Bronchial epithelial cell (primary cell): ENCODE measurements at regions not wholly inside any gene's neighbourhood (a gene's known extent, or its start where the extent isn't known, plus 50 kb on each side); places are given as distances from the start of the nearest gene placed in this dataset.

Experiments used
- DNase-seq: peaks from one replicate; pipeline ENCODE4 v3.0.0-alpha.2; 2010; ENCODE audit warnings: low read depth
- FAIRE-seq: peaks from 2 replicates; lab custom pipeline; 2011; peaks lifted over from hg19 to GRCh38; lab: Jason Lieb, UNC
- H3K27me3 ChIP-seq: 2 replicates; pipeline ENCODE4 v1.5.1; 2011; ENCODE audit warnings: low read length; ENCODE audit not compliant: control insufficient read depth, insufficient read depth
- H3K36me3 ChIP-seq: 2 replicates; pipeline ENCODE4 v1.5.1; 2011; ENCODE audit warnings: low read length; ENCODE audit not compliant: control insufficient read depth, insufficient read depth
- H3K4me3 ChIP-seq: 2 replicates; pipeline ENCODE4 v1.5.1; 2011; ENCODE audit warnings: mild to moderate bottlenecking, low read depth, low read length, control low read depth
- CTCF ChIP-seq: IDR thresholded peaks from 2 replicates; pipeline ENCODE4 v1.5.1; 2011; ENCODE audit warnings: mild to moderate bottlenecking, moderate library complexity, low read length, control low read depth, inconsistent platforms; ENCODE audit not compliant: insufficient read depth, severe bottlenecking

GRCh38 chr5:15037247-15037908, 165.8 kb upstream of the ANKH start:
- FAIRE-seq (no peak), DNase-seq (no peak)
- no peaks in the 10 kb centered on the region for H3K36me3 ChIP-seq
- no peaks in the 10 kb centered on the region for H3K27me3 ChIP-seq
- H3K4me3 ChIP-seq, result no peak overlapping the region
- no peak for TF ChIP-seq CTCF

DNA sequence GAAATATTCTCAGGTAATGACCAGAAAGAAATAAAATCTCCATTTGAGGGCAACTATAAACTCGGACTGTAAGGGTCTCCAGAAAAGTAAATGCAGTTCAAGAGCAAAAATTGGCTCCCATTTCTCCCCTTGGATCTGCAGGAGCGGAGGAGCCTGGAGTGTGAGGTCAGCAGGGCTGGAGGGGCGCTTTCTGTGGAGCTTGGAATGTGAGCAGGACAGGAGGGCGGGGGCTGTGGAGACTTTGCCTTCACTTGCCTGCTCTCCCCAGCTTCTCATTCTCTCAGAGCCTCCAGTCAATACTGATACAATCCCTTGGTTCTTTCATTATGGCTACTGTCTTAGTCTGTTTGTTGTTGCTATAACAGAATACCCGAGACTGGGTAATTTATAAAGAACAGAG, 162.8 kb upstream of the ANKH start:
- no peak for TF ChIP-seq CTCF
- no peaks in the 10 kb centered on the region for H3K36me3 ChIP-seq
- DNase-seq (no peak), FAIRE-seq (no peak)
- no peak overlapping the region for H3K4me3 ChIP-seq
- no peaks in the 10 kb centered on the region for H3K27me3 ChIP-seq

- H3K36me3 ChIP-seq, result no peaks in the 10 kb centered on the region
- H3K4me3 ChIP-seq, result no peak overlapping the region
- FAIRE-seq (no peak), DNase-seq (no peak)
- H3K27me3 ChIP-seq, result no peaks in the 10 kb centered on the region
- no peak for TF ChIP-seq CTCF
Measured at GRCh38 chr5:15031180-15031579, 159.6 kb upstream of the ANKH start.

GRCh38 chr5:15027764-15028163, 156.2 kb upstream of the ANKH start:
- TF ChIP-seq CTCF, result no peak
- FAIRE-seq, result no peak
- no peaks in the 10 kb centered on the region for H3K27me3 ChIP-seq

DNA sequence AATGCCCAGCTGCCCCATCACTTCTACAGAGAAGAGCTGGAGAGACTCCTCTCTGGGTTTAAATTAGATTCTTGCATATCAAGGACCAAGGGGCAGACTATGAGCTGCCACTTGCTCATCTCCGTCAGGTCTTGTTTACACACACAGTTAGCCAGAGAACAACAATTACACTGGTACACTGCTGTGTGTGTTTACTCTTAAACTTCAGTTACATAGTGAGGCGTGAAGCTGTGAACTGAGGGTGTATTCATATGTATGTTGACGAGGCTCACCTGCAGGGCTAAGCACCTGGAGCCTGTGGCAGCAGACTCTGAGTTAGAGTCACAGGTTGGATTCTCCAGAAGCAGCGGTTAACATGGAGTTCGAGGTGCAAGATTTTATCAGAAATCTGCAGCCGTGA, 155.4 kb upstream of the ANKH start:
- no peak for DNase-seq
- no peak for FAIRE-seq
- TF ChIP-seq CTCF, result no peak
- H3K27me3 ChIP-seq, result no peaks in the 10 kb centered on the region
- no peak overlapping the region for H3K4me3 ChIP-seq
- no peaks in the 10 kb centered on the region for H3K36me3 ChIP-seq

More at GRCh38 chr5:15027764-15028163, 156.2 kb upstream of the ANKH start:
- Histone ChIP-seq H3K4me3 (no peak overlapping the region), H3K36me3 (no peaks in the 10 kb centered on the region)
- DNase-seq, result no peak
